ENCODE measurements at regions not wholly inside any gene's neighbourhood (a gene's known extent, or its start where the extent isn't known, plus 50 kb on each side); places are given as distances from the start of the nearest gene placed in this dataset.
"Not testable (repeated sequence)": the region's sequence is repeated elsewhere in the genome, so short reads cannot be mapped to it uniquely, and the experiment has no call there.

- Mint-ChIP-seq H3K27me3 (no peaks in the 10 kb centered on the region), H3K9me3 (peaks cover 2% of the 10 kb centered on the region), H3K4me1 (no peaks in the 10 kb centered on the region), H3K27ac (no peak overlapping the region), H3K36me3 (no peaks in the 10 kb centered on the region), H3K4me3 (no peak overlapping the region)
- CTCF ChIA-PET, result no interaction called here
- no peak for DNase-seq
Measured at GRCh38 chr6:51098791-51099190, 280.1 kb downstream of the TFAP2B start.

- Mint-ChIP-seq H3K4me1 (no peaks in the 10 kb centered on the region), H3K27ac (no peak overlapping the region), H3K27me3 (no peaks in the 10 kb centered on the region), H3K36me3 (no peaks in the 10 kb centered on the region), H3K4me3 (no peak overlapping the region), H3K9me3 (peaks cover 2% of the 10 kb centered on the region)
- no peak for DNase-seq
- CTCF ChIA-PET, result no interaction called here
Measured at GRCh38 chr6:51099201-51099600, 280.5 kb downstream of the TFAP2B start.

- Mint-ChIP-seq H3K27me3 (no peaks in the 10 kb centered on the region), H3K9me3 (peaks cover 4% of the 10 kb centered on the region), H3K36me3 (no peaks in the 10 kb centered on the region), H3K27ac (no peak overlapping the region), H3K4me1 (no peaks in the 10 kb centered on the region), H3K4me3 (no peak overlapping the region)
- no peak for DNase-seq
- CTCF ChIA-PET, result no interaction called here
Measured at GRCh38 chr6:51105357-51105756, 286.7 kb downstream of the TFAP2B start.

GRCh38 chr6:51107769-51108203 is 289.1 kb downstream of the TFAP2B start:
- Mint-ChIP-seq H3K9me3 (peaks cover 2% of the 10 kb centered on the region), H3K27ac (no peak overlapping the region)

GRCh38 chr6:51108563-51109234 is 290.0 kb downstream of the TFAP2B start:
- CTCF ChIA-PET, result no interaction called here
- Mint-ChIP-seq H3K36me3 (no peaks in the 10 kb centered on the region), H3K27me3 (no peaks in the 10 kb centered on the region), H3K27ac (no peak overlapping the region), H3K9me3 (peaks cover 2% of the 10 kb centered on the region), H3K4me1 (no peaks in the 10 kb centered on the region), H3K4me3 (no peak overlapping the region)
- DNase-seq, result no peak

More at GRCh38 chr6:51107769-51108203, 289.1 kb downstream of the TFAP2B start:
- Mint-ChIP-seq H3K36me3 (no peaks in the 10 kb centered on the region), H3K4me3 (no peak overlapping the region), H3K27me3 (no peaks in the 10 kb centered on the region), H3K4me1 (no peaks in the 10 kb centered on the region)
- CTCF ChIA-PET, result no interaction called here
- no peak for DNase-seq

GRCh38 chr6:51112731-51113130 is 294.1 kb downstream of the TFAP2B start:
- Mint-ChIP-seq H3K9me3 (peaks cover 3% of the 10 kb centered on the region), H3K27me3 (no peaks in the 10 kb centered on the region), H3K36me3 (no peaks in the 10 kb centered on the region), H3K27ac (no peak overlapping the region), H3K4me3 (no peak overlapping the region), H3K4me1 (no peaks in the 10 kb centered on the region)
- no peak for DNase-seq
- CTCF ChIA-PET, result no interaction called here

GRCh38 chr6:51116723-51117122 is 298.1 kb downstream of the TFAP2B start:
- H3K4me1 Mint-ChIP-seq, result no peaks in the 10 kb centered on the region
- no peak overlapping the region for H3K4me3 Mint-ChIP-seq
- H3K9me3 Mint-ChIP-seq, result peaks cover 9% of the 10 kb centered on the region
- CTCF ChIA-PET, result no interaction called here
- no peak for DNase-seq
- H3K27ac Mint-ChIP-seq, result no peak overlapping the region
- H3K27me3 Mint-ChIP-seq, result no peaks in the 10 kb centered on the region
- no peaks in the 10 kb centered on the region for H3K36me3 Mint-ChIP-seq

- no peaks in the 10 kb centered on the region for H3K27me3 Mint-ChIP-seq
- H3K36me3 Mint-ChIP-seq, result no peaks in the 10 kb centered on the region
- H3K27ac Mint-ChIP-seq, result no peak overlapping the region
- DNase-seq, result no peak
- H3K4me3 Mint-ChIP-seq, result no peak overlapping the region
- H3K9me3 Mint-ChIP-seq, result peaks cover 12% of the 10 kb centered on the region
- CTCF ChIA-PET, result no interaction called here
- H3K4me1 Mint-ChIP-seq, result no peaks in the 10 kb centered on the region
Measured at GRCh38 chr6:51118792-51119191, 300.1 kb downstream of the TFAP2B start.

- DNase-seq, result no peak
- no peak overlapping the region for H3K27ac Mint-ChIP-seq
- no peaks in the 10 kb centered on the region for H3K36me3 Mint-ChIP-seq
- H3K27me3 Mint-ChIP-seq, result no peaks in the 10 kb centered on the region
- H3K4me3 Mint-ChIP-seq, result no peak overlapping the region
- no peaks in the 10 kb centered on the region for H3K4me1 Mint-ChIP-seq
- peaks cover 9% of the 10 kb centered on the region for H3K9me3 Mint-ChIP-seq
- CTCF ChIA-PET, result no interaction called here
Measured at GRCh38 chr6:51120016-51120415, 301.3 kb downstream of the TFAP2B start.

GRCh38 chr6:51121380-51121976 is 302.8 kb downstream of the TFAP2B start:
- H3K27me3 Mint-ChIP-seq, H3K36me3 Mint-ChIP-seq, H3K4me1 Mint-ChIP-seq, H3K9me3 Mint-ChIP-seq, H3K27ac Mint-ChIP-seq, H3K4me3 Mint-ChIP-seq, DNase-seq, CTCF ChIA-PET: not testable (repeated sequence)

GRCh38 chr6:51129043-51129442 is 310.4 kb downstream of the TFAP2B start:
- peaks cover 2% of the 10 kb centered on the region for H3K9me3 Mint-ChIP-seq
- no peak for DNase-seq
- CTCF ChIA-PET, result no interaction called here
- no peaks in the 10 kb centered on the region for H3K27me3 Mint-ChIP-seq
- no peaks in the 10 kb centered on the region for H3K36me3 Mint-ChIP-seq
- H3K4me3 Mint-ChIP-seq, result no peak overlapping the region
- no peak overlapping the region for H3K27ac Mint-ChIP-seq
- H3K4me1 Mint-ChIP-seq, result no peaks in the 10 kb centered on the region

- no peak for DNase-seq
- no peaks in the 10 kb centered on the region for H3K27me3 Mint-ChIP-seq
- H3K36me3 Mint-ChIP-seq, result no peaks in the 10 kb centered on the region
- H3K4me3 Mint-ChIP-seq, result no peak overlapping the region
- no peaks in the 10 kb centered on the region for H3K4me1 Mint-ChIP-seq
- no peak overlapping the region for H3K27ac Mint-ChIP-seq
- H3K9me3 Mint-ChIP-seq, result peaks cover 3% of the 10 kb centered on the region
- CTCF ChIA-PET, result no interaction called here
Measured at GRCh38 chr6:51137777-51138176, 319.1 kb downstream of the TFAP2B start.

- H3K4me3 Mint-ChIP-seq, result no peak overlapping the region
- peaks cover 8% of the 10 kb centered on the region for H3K9me3 Mint-ChIP-seq
- H3K27ac Mint-ChIP-seq, result no peak overlapping the region
- CTCF ChIA-PET, result no interaction called here
- DNase-seq, result no peak
- H3K27me3 Mint-ChIP-seq, result no peaks in the 10 kb centered on the region
- H3K4me1 Mint-ChIP-seq, result no peaks in the 10 kb centered on the region
- no peaks in the 10 kb centered on the region for H3K36me3 Mint-ChIP-seq
Measured at GRCh38 chr6:51139950-51140385, 321.3 kb downstream of the TFAP2B start.

- no peaks in the 10 kb centered on the region for H3K36me3 Mint-ChIP-seq
- H3K4me3 Mint-ChIP-seq, result no peak overlapping the region
- CTCF ChIA-PET, result no interaction called here
- DNase-seq, result no peak
- H3K9me3 Mint-ChIP-seq, result peaks cover 7% of the 10 kb centered on the region
- no peak overlapping the region for H3K27ac Mint-ChIP-seq
- H3K4me1 Mint-ChIP-seq, result no peaks in the 10 kb centered on the region
- no peaks in the 10 kb centered on the region for H3K27me3 Mint-ChIP-seq
Measured at GRCh38 chr6:51141080-51141479, 322.4 kb downstream of the TFAP2B start.

- CTCF ChIA-PET, result no interaction called here
- peaks cover 12% of the 10 kb centered on the region for H3K9me3 Mint-ChIP-seq
- no peaks in the 10 kb centered on the region for H3K4me1 Mint-ChIP-seq
- peak; percentile 16 for DNase-seq
- H3K36me3 Mint-ChIP-seq, result no peaks in the 10 kb centered on the region
- no peak overlapping the region for H3K4me3 Mint-ChIP-seq
- no peaks in the 10 kb centered on the region for H3K27me3 Mint-ChIP-seq
- no peak overlapping the region for H3K27ac Mint-ChIP-seq
Measured at GRCh38 chr6:51147756-51148155, 329.1 kb downstream of the TFAP2B start.
